ENCODE measurements at regions not wholly inside any gene's neighbourhood (a gene's known extent, or its start where the extent isn't known, plus 50 kb on each side); places are given as distances from the start of the nearest gene placed in this dataset.

- no peak for DNase-seq
Measured at GRCh38 chr6:33921745-33922144, 117.9 kb upstream of the MLN start.

- DNase-seq: no peak
Measured at GRCh38 chr6:33918175-33918695, 114.4 kb upstream of the MLN start.

GRCh38 chr6:33915134-33915533 lies 111.3 kb upstream of the MLN start:
- no peak for DNase-seq

GRCh38 chr6:33914645-33915044 lies 110.8 kb upstream of the MLN start:
- DNase-seq: no peak

- no peak for DNase-seq
Measured at GRCh38 chr6:33912195-33912594, 108.4 kb upstream of the MLN start.

GRCh38 chr6:33911488-33911887 lies 107.7 kb upstream of the MLN start:
- DNase-seq: no peak

- no peak for DNase-seq
Measured at GRCh38 chr6:33910594-33910993, 106.8 kb upstream of the MLN start.

- DNase-seq: no peak
Measured at GRCh38 chr6:33909737-33910136, 105.9 kb upstream of the MLN start.

- DNase-seq: no peak
Measured at GRCh38 chr6:33908025-33908424, 104.2 kb upstream of the MLN start.

GRCh38 chr6:33907227-33907626 lies 103.4 kb upstream of the MLN start:
- DNase-seq: no peak

- no peak for DNase-seq
Measured at GRCh38 chr6:33906439-33906838, 102.6 kb upstream of the MLN start.

GRCh38 chr6:33905071-33905609 lies 101.3 kb upstream of the MLN start:
- no peak for DNase-seq

- DNase-seq: no peak
Measured at GRCh38 chr6:33904747-33905065, 100.9 kb upstream of the MLN start.

- no peak for DNase-seq
Measured at GRCh38 chr6:33904050-33904746, 100.4 kb upstream of the MLN start.

- no peak for DNase-seq
Measured at GRCh38 chr6:33903579-33903978, 99.8 kb upstream of the MLN start.

GRCh38 chr6:33902457-33902853 lies 98.7 kb upstream of the MLN start:
- DNase-seq: no peak

- no peak for DNase-seq
Measured at GRCh38 chr6:33901822-33902456, 98.1 kb upstream of the MLN start.

GRCh38 chr6:33898771-33899170 lies 95.0 kb upstream of the MLN start:
- DNase-seq: no peak

GRCh38 chr6:33897189-33897780 lies 93.5 kb upstream of the MLN start:
- DNase-seq: no peak

GRCh38 chr6:33896391-33897188 lies 92.8 kb upstream of the MLN start:
- DNase-seq: peak; percentile 15

- no peak for DNase-seq
Measured at GRCh38 chr6:33895988-33896387, 92.2 kb upstream of the MLN start.

- DNase-seq: no peak
Measured at GRCh38 chr6:33895296-33895695, 91.5 kb upstream of the MLN start.

- peak; percentile 31 for DNase-seq
Measured at GRCh38 chr6:33894438-33894837, 90.6 kb upstream of the MLN start.
